IMR-90 (cell line): ENCODE measurements at regions not wholly inside any gene's neighbourhood (a gene's known extent, or its start where the extent isn't known, plus 50 kb on each side); places are given as distances from the start of the nearest gene placed in this dataset.

Experiments
- ATAC-seq: fragments of 200-7000 bp; cut with Tn5 transposase; 2 replicates; pipeline ENCODE4 v1.9.1; 2020; ENCODE audit warnings: low read depth, mild to moderate bottlenecking, moderate library complexity
- BruUV-seq: library from RNA; stranded (reverse); fragments of 400-500 nt; replicated peaks from 2 replicates; lab custom pipeline; 2021; lab: Mats Ljungman, UMichigan
- CTCF ChIA-PET: fragments of 300-600 bp; formaldehyde crosslinking; extraction: SDS; loops from one replicate; lab custom pipeline; 2021; ENCODE audit warnings: antibody characterized with exemption; lab: Yijun Ruan, JAX
- POLR2A ChIA-PET: fragments of 300-600 bp; sonication (Branson Sonifier 250); formaldehyde crosslinking; loops from one replicate; lab custom pipeline; 2022; ENCODE audit warnings: antibody characterized with exemption; ENCODE audit not compliant: unreplicated experiment; lab: Charles Lee
- DNase-seq: peaks from one replicate; pipeline ENCODE4 v3.0.0; 2013
- H2AFZ ChIP-seq: replicated peaks from 2 replicates; pipeline ENCODE3; 2013; ENCODE audit warnings: low read length, mild to moderate bottlenecking; ENCODE audit not compliant: poor library complexity
- H2AK5ac ChIP-seq: 2 replicates; pipeline ENCODE4 v1.6.1; 2013; ENCODE audit warnings: low read depth, low read length, inconsistent platforms
- H2AK9ac ChIP-seq: replicated peaks from 2 replicates; pipeline ENCODE3; 2013; ENCODE audit warnings: mild to moderate bottlenecking, low read depth, low read length, moderate library complexity; ENCODE audit not compliant: poor library complexity
- H2BK120ac ChIP-seq: 2 replicates; pipeline ENCODE4 v1.6.1; 2013; ENCODE audit warnings: low read depth, low read length, inconsistent platforms
- H2BK15ac ChIP-seq: 3 replicates; pipeline ENCODE4 v1.6.1; 2013; ENCODE audit warnings: low read depth, low read length, inconsistent platforms
- H2BK20ac ChIP-seq: 2 replicates; pipeline ENCODE4 v1.6.1; 2013; ENCODE audit warnings: low read depth, mild to moderate bottlenecking, inconsistent platforms, low read length, moderate library complexity
- H2BK5ac ChIP-seq: 2 replicates; pipeline ENCODE4 v1.6.1; 2013; ENCODE audit warnings: mild to moderate bottlenecking, low read depth, low read length, inconsistent platforms; ENCODE audit not compliant: poor library complexity, severe bottlenecking
- H3K14ac ChIP-seq: replicated peaks from 2 replicates; pipeline ENCODE4 v1.6.1; 2013; ENCODE audit warnings: low read depth, low read length, inconsistent platforms
- H3K18ac ChIP-seq: 2 replicates; pipeline ENCODE4 v1.6.1; 2013; ENCODE audit warnings: low read depth, low read length, control low read depth
- H3K23ac ChIP-seq: 2 replicates; pipeline ENCODE4 v1.6.1; 2013; ENCODE audit warnings: low read depth, low read length, inconsistent platforms
- H3K27ac ChIP-seq: 2 replicates; pipeline ENCODE4 v1.5.1; 2013; ENCODE audit warnings: mild to moderate bottlenecking, control low read depth, low read length; ENCODE audit not compliant: insufficient read depth
- H3K27me3 ChIP-seq: 2 replicates; pipeline ENCODE4 v1.6.1; 2013; ENCODE audit warnings: low read length; ENCODE audit not compliant: control insufficient read depth, insufficient read depth
- H3K36me3 ChIP-seq: 2 replicates; pipeline ENCODE4 v1.6.1; 2013; ENCODE audit warnings: low read length, mixed read lengths; ENCODE audit not compliant: control insufficient read depth, insufficient read depth
- H3K4ac ChIP-seq: 2 replicates; pipeline ENCODE4 v1.6.1; 2013; ENCODE audit warnings: low read depth, low read length, inconsistent platforms
- H3K4me1 ChIP-seq: 2 replicates; pipeline ENCODE4 v1.6.1; 2013; ENCODE audit warnings: low read length, mixed read lengths; ENCODE audit not compliant: control insufficient read depth, insufficient read depth
- H3K4me2 ChIP-seq: 2 replicates; pipeline ENCODE4 v1.6.1; 2013; ENCODE audit warnings: low read depth, mild to moderate bottlenecking, control low read depth, low read length, moderate library complexity
- H3K4me3 ChIP-seq: 2 replicates; pipeline ENCODE4 v1.5.1; 2013; ENCODE audit warnings: low read depth, mild to moderate bottlenecking, control low read depth, low read length, moderate library complexity; ENCODE audit not compliant: insufficient read depth
- H3K56ac ChIP-seq: 2 replicates; pipeline ENCODE4 v1.6.1; 2013; ENCODE audit warnings: low read length, inconsistent platforms; ENCODE audit not compliant: insufficient read depth; ENCODE audit errors: extremely low read depth
- H3K79me1 ChIP-seq, 2 experiments: 2 replicates each; pipeline ENCODE4 v1.6.1; 2013; ENCODE audit warnings: low read length in 2 of 2, inconsistent platforms in 1 of 2, low read depth in 1 of 2
- H3K9ac ChIP-seq: 2 replicates; pipeline ENCODE4 v1.6.1; 2013; ENCODE audit warnings: low read depth, low read length, control low read depth
- H3K9me1 ChIP-seq: 2 replicates; pipeline ENCODE4 v1.6.1; 2013; ENCODE audit warnings: low read length, inconsistent platforms; ENCODE audit not compliant: insufficient read depth
- H3K9me3 ChIP-seq: 2 replicates; pipeline ENCODE4 v1.6.1; 2013; ENCODE audit warnings: low read length; ENCODE audit not compliant: control insufficient read depth, insufficient read depth
- H4K20me1 ChIP-seq: 2 replicates; pipeline ENCODE4 v1.6.1; 2013; ENCODE audit warnings: low read length, inconsistent platforms; ENCODE audit not compliant: insufficient read depth
- H4K5ac ChIP-seq: 2 replicates; pipeline ENCODE4 v1.6.1; 2013; ENCODE audit warnings: mild to moderate bottlenecking, low read depth, low read length, control low read depth
- H4K8ac ChIP-seq, 2 experiments: 2 replicates each; pipeline ENCODE4 v1.6.1; 2013; ENCODE audit warnings: low read depth in 2 of 2, low read length in 2 of 2, control low read depth in 1 of 2, inconsistent platforms in 1 of 2
- H4K91ac ChIP-seq: 2 replicates; pipeline ENCODE4 v1.6.1; 2013; ENCODE audit warnings: low read depth, low read length, inconsistent platforms; ENCODE audit not compliant: insufficient read depth
- CEBPB ChIP-seq: IDR thresholded peaks from 2 replicates; pipeline ENCODE4 v1.6.1; 2012; ENCODE audit warnings: low read depth, low read length, improper control_type of control experiment
- CTCF ChIP-seq: conservative IDR thresholded peaks from 2 replicates; pipeline ENCODE4 v1.5.1; 2012; ENCODE audit warnings: mild to moderate bottlenecking, low read depth, low read length, improper control_type of control experiment
- FOS ChIP-seq: fragments of 150-350 bp; IDR thresholded peaks from 2 replicates; pipeline ENCODE4 v1.6.1; 2016; ENCODE audit warnings: low read depth, low read length
- MAFK ChIP-seq: IDR thresholded peaks from 2 replicates; pipeline ENCODE4 v1.6.1; 2012; ENCODE audit warnings: low read depth, low read length, improper control_type of control experiment
- MXI1 ChIP-seq: IDR thresholded peaks from 2 replicates; pipeline ENCODE4 v1.6.1; 2012; ENCODE audit warnings: low read depth, mild to moderate bottlenecking, low read length, moderate library complexity, borderline replicate concordance
- WGBS, 2 experiments: methylation state at CpG; one replicate each; pipeline versions ENCODE4 v1.1.5 to v1.1.7; 2013; ENCODE audit warnings: missing lambda C conversion rate in 2 of 2; ENCODE audit not compliant: insufficient read length in 1 of 2; ENCODE audit errors: extremely low coverage in 2 of 2; 5-methylcytosine and 5-hydroxymethylcytosine counted together
- dilution Hi-C: fragments of 300-500 bp; cut with HindIII; formaldehyde crosslinking; loops from one replicate; pipeline ENCODE4 v1.14.3; 2018; ENCODE audit warnings: low sequenced_read_pairs; ENCODE audit not compliant: unreplicated experiment
- in situ Hi-C: fragments of 300-500 bp; cut with MboI; formaldehyde crosslinking; loops from 3 replicates; pipeline ENCODE4 v1.14.3; 2019; ENCODE audit warnings: low sequenced_read_pairs, inconsistent platforms, mixed read lengths
- intact Hi-C: fragments of 100-400 bp; cut with micrococcal nuclease; formaldehyde crosslinking; loops from 2 replicates; pipeline ENCODE4 v1.10.0; 2022

GRCh38 chr10:53314876-53315275 lies 542.3 kb upstream of the MBL2 start:
- H2AFZ ChIP-seq: no peak overlapping the region
- no peak overlapping the region for H3K23ac ChIP-seq
- no peak overlapping the region for H3K9ac ChIP-seq
- no peaks in the 10 kb centered on the region for H3K9me1 ChIP-seq
- ChIA-PET POLR2A (no interaction called here), CTCF (no interaction called here)
- H3K27me3 ChIP-seq: no peaks in the 10 kb centered on the region
- no peak overlapping the region for H3K56ac ChIP-seq
- no peak overlapping the region for H3K4me3 ChIP-seq
- H2BK20ac ChIP-seq: no peak overlapping the region
- ATAC-seq (peak; percentile 79), DNase-seq (peak; percentile 94)
- no peak overlapping the region for H3K27ac ChIP-seq
- dilution Hi-C loops (no loop called here), intact Hi-C loops (no loop called here), in situ Hi-C loops (no loop called here)
- no peak overlapping the region for H3K14ac ChIP-seq
- no peak overlapping the region for H3K4me2 ChIP-seq
- no peak overlapping the region for H2BK5ac ChIP-seq
- no peak overlapping the region for H4K8ac ChIP-seq
- H4K20me1 ChIP-seq: no peaks in the 10 kb centered on the region
- H2BK15ac ChIP-seq: no peak overlapping the region
- H3K18ac ChIP-seq: no peak overlapping the region
- TF ChIP-seq FOS (0 out of 2 replicates have a peak, but pooled peaks have one; percentile 29), CEBPB (peak; percentile 49; the same call in 1 of the 2 replicates), CTCF (no peak), MAFK (0 out of 2 replicates have a peak, but pooled peaks have one; percentile 26), MXI1 (no peak)
- no peaks in the 10 kb centered on the region for H3K36me3 ChIP-seq
- H3K9me3 ChIP-seq: no peaks in the 10 kb centered on the region
- BruUV-seq: no TSS peak
- no peak overlapping the region for H2BK120ac ChIP-seq
- no peak overlapping the region for H2AK5ac ChIP-seq
- H3K4me1 ChIP-seq: no peaks in the 10 kb centered on the region
- H3K4ac ChIP-seq: no peak overlapping the region
- H2AK9ac ChIP-seq: no peak overlapping the region
- H3K79me1 ChIP-seq: no peaks in the 10 kb centered on the region
- WGBS, 2 experiments: no CpG with 5 or more reads among the region's 1 CpG
- H4K91ac ChIP-seq: no peak overlapping the region
- no peak overlapping the region for H4K5ac ChIP-seq
